ENCODE measurements at regions not wholly inside any gene's neighbourhood (a gene's known extent, or its start where the extent isn't known, plus 50 kb on each side); places are given as distances from the start of the nearest gene placed in this dataset.

GRCh38 chr11:15610881-15611280 is 496.2 kb downstream of the INSC start:
- Histone ChIP-seq H3K36me3 (no peaks in the 10 kb centered on the region), H3K4me1 (peaks cover 0 to 6% (median 0%) of the 10 kb centered on the region in 4 donors), H3K27ac (no peak overlapping the region), H3K27me3 (no peaks in the 10 kb centered on the region), H3K4me3 (no peak overlapping the region), H3K9me3 (no peaks in the 10 kb centered on the region)
- in situ Hi-C loops (cut with MboI; ENCODE audit: low pct_ligation_motif_present in 1 of 4, low pct_unique_long_range_greater_than_20kb in 1 of 4, low sequenced_read_pairs in 3 of 4), result no loop called here
- intact Hi-C loops (cut with DNase I; ENCODE audit: low total_unique reads), result no loop called here
- WGBS, 2 donors (ENCODE audit: low coverage in 1 of 2), result 32 to 38% methylated on average over 5 of the region's 5 CpGs
- TF ChIP-seq POLR2A (IDR thresholded peaks at IDR 0.05), result no peak
- TF ChIP-seq EP300 (IDR thresholded peaks at IDR 0.05; ENCODE audit: low read depth), result no peak
- TF ChIP-seq POLR2AphosphoS5 (IDR thresholded peaks at IDR 0.05), result no peak
- no peak for TF ChIP-seq CTCF (IDR thresholded peaks at IDR 0.05)
- DNase-seq, result no peak

DNA sequence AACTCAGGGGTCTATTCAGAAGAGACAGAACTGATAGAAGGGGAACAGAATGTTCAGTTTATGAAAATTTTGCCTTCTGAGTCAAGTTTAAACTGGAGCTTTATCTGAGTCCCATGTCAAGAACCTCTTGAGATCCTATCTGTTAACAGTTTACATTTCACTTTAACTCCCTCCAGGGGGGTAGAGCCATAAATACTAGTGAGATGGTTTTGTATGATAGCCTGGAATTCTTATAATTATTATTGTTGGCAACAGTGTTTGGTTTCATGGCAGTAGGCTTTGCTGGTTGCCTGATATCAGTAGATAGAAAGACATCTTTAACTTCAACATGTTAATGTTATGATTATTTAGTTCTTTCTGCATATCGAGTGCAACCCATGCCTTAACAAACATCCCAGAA is 498.5 kb downstream of the INSC start:
- in situ Hi-C loops (cut with MboI; ENCODE audit: low pct_ligation_motif_present in 1 of 4, low pct_unique_long_range_greater_than_20kb in 1 of 4, low sequenced_read_pairs in 3 of 4) (no loop called here), intact Hi-C loops (cut with DNase I; ENCODE audit: low total_unique reads) (no loop called here)
- Histone ChIP-seq H3K27me3 (no peaks in the 10 kb centered on the region), H3K9me3 (no peaks in the 10 kb centered on the region), H3K4me1 (peaks cover 0 to 6% (median 0%) of the 10 kb centered on the region in 4 donors), H3K27ac (no peak overlapping the region), H3K36me3 (no peaks in the 10 kb centered on the region), H3K4me3 (no peak overlapping the region)
- no peak for TF ChIP-seq CTCF (IDR thresholded peaks at IDR 0.05)
- 58 to 60% methylated on average over 1 of the region's 1 CpG for WGBS, 2 donors (ENCODE audit: low coverage in 1 of 2)
- no peak for DNase-seq

DNA sequence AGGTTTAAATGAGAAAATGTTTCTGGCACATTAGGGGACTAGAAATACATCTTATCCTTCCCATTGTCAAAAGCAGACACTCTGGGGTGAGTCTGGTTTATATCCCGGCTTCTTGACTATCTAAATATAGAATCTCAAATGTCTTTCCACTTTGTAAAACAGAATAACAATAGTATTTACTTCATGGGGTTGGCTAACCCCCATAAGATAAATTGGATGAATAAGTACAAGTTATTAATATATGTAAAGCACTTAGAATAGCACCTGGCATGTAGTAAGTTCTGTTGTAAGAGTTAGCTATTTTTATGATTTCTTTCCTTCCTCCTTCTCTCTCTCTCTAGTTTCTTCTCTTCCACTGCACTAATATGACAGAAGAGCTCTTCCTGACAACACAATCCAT is 499.1 kb downstream of the INSC start:
- H3K27ac ChIP-seq, result no peak overlapping the region
- 36 to 68% methylated on average over 1 of the region's 1 CpG for WGBS, 2 donors (ENCODE audit: low coverage in 1 of 2)
- in situ Hi-C loops (cut with MboI; ENCODE audit: low pct_ligation_motif_present in 1 of 4, low pct_unique_long_range_greater_than_20kb in 1 of 4, low sequenced_read_pairs in 3 of 4), result no loop called here

DNA sequence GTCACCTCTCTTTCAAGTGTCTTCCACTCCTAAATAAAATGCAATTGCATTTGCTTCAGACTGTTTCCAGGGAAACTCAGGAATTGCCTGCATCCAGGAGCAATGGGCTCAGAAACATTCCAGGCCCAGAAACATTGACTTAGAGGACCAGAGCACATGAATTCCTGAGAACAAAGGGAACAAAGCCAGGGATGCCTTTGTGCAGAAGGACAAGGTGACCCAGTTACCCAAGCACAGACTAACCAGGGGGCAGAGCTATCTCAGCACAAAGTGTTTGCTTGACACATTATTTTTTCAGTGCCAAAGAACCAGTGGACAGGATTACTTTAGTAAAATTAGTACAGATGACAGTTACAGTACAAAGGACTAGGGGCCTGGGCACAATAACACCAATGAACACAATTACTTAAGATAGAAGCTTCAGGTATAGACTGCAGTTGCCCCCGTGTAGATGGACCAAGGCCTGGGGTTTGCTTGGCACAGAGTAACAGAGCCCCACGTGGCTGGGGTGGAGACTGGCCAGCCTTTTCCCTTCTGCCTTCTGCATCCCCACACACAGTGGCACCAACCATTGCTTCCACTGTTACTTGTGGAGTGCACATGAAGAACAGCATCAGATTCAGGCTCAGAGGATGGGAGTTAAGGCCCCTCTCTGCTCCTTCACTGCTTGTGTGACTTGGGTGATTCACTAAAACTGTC is 500.8 kb downstream of the INSC start:
- no peaks in the 10 kb centered on the region for H3K36me3 ChIP-seq
- no peak overlapping the region for H3K4me3 ChIP-seq
- peaks cover 0 to 6% (median 0%) of the 10 kb centered on the region in 4 donors for H3K4me1 ChIP-seq
- no peak overlapping the region for H3K27ac ChIP-seq
- H3K9me3 ChIP-seq, result no peaks in the 10 kb centered on the region
- TF ChIP-seq EP300 (IDR thresholded peaks at IDR 0.05; ENCODE audit: low read depth) (no peak), POLR2AphosphoS5 (IDR thresholded peaks at IDR 0.05) (no peak), CTCF (IDR thresholded peaks at IDR 0.05) (no peak), POLR2A (IDR thresholded peaks at IDR 0.05) (no peak)
- H3K27me3 ChIP-seq, result peaks cover 3% of the 10 kb centered on the region
- WGBS, 2 donors (ENCODE audit: low coverage in 1 of 2), result 61% methylated on average over 2 of the region's 2 CpGs; no CpG with 5 or more reads in 1 of the 2 donors
- intact Hi-C loops (cut with DNase I; ENCODE audit: low total_unique reads), result no loop called here
- DNase-seq, result no peak
- in situ Hi-C loops (cut with MboI; ENCODE audit: low pct_ligation_motif_present in 1 of 4, low pct_unique_long_range_greater_than_20kb in 1 of 4, low sequenced_read_pairs in 3 of 4), result no loop called here

More for the DNA sequence above, 499.1 kb downstream of the INSC start:
- Histone ChIP-seq H3K4me1 (peaks cover 0 to 6% (median 0%) of the 10 kb centered on the region in 4 donors), H3K4me3 (no peak overlapping the region), H3K36me3 (no peaks in the 10 kb centered on the region), H3K9me3 (no peaks in the 10 kb centered on the region), H3K27me3 (no peaks in the 10 kb centered on the region)
- DNase-seq, result no peak
- TF ChIP-seq POLR2AphosphoS5 (IDR thresholded peaks at IDR 0.05), result no peak
- TF ChIP-seq POLR2A (IDR thresholded peaks at IDR 0.05), result no peak
- no peak for TF ChIP-seq CTCF (IDR thresholded peaks at IDR 0.05)
- TF ChIP-seq EP300 (IDR thresholded peaks at IDR 0.05; ENCODE audit: low read depth), result no peak
- intact Hi-C loops (cut with DNase I; ENCODE audit: low total_unique reads), result no loop called here
